Peyer's patch (tissue), 4 donors: ENCODE measurements at regions not wholly inside any gene's neighbourhood (a gene's known extent, or its start where the extent isn't known, plus 50 kb on each side); places are given as distances from the start of the nearest gene placed in this dataset.

ENCODE experiments used
- DNase-seq, 3 donors: peaks; one replicate each; pipeline ENCODE4 v3.0.0-alpha.2; 2017 to 2019
- H3K27ac ChIP-seq, 4 donors: fragments of 200-600 bp; sonication (generic); one replicate each; pipeline ENCODE4 v1.5.1; 2016 to 2019
- H3K27me3 ChIP-seq, 2 donors: fragments of 200-600 bp; sonication (generic); one replicate each; pipeline ENCODE4 v1.5.1; 2019
- H3K36me3 ChIP-seq, 3 donors: fragments of 200-600 bp; sonication (generic); one replicate each; pipeline ENCODE4 v1.5.1; 2016 to 2019
- H3K4me1 ChIP-seq, 4 donors: fragments of 200-600 bp; sonication (generic); one replicate each; pipeline ENCODE4 v1.5.1; 2016 to 2019
- H3K4me3 ChIP-seq, 4 donors: fragments of 200-600 bp; sonication (generic); 1 replicate in 3 of 4; 2 replicates in 1 of 4; pipeline ENCODE4 v1.5.1; 2016 to 2019; ENCODE audit warnings: mild to moderate bottlenecking in 1 of 4
- H3K9me3 ChIP-seq, 4 donors: fragments of 200-600 bp; sonication (generic); one replicate each; pipeline ENCODE4 v1.5.1; 2016 to 2019; ENCODE audit warnings: mild to moderate bottlenecking in 1 of 4
- CTCF ChIP-seq, 6 experiments: fragments of 450-650 bp in 4 of 6; fragments of 200-600 bp in 2 of 6; sonication (generic) in 1 of 6; IDR thresholded peaks; one replicate each; pipeline ENCODE4 v1.5.1; 2017 to 2019; ENCODE audit warnings: antibody characterized with exemption in 6 of 6, mild to moderate bottlenecking in 3 of 6, moderate library complexity in 1 of 6
- POLR2A ChIP-seq, 2 donors: fragments of 450-650 bp; IDR thresholded peaks; one replicate each; pipeline ENCODE4 v1.5.1; 2017; ENCODE audit warnings: antibody characterized with exemption in 2 of 2, mild to moderate bottlenecking in 2 of 2, moderate library complexity in 2 of 2

DNA sequence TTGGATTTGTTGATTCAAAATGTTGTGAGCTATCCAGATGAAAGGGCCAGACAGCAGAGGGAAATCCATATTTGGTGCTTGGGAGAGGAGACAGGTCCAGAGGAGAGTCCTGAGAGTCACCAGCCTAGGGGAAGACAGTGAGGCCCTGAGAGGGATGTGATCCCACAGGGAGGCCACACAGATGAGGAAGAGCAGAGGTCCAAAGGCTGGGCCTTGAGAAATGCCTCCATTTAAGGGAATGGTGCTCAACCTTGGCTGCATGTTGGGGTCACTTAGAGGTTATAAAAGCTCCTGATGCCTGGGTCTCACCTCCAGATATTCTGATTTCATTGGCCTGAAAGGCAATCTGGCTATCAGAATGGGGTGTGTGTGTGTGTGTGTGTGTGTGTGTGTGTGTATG lies 194.9 kb downstream of the UTP18 start:
- DNase-seq: no peak
- Histone ChIP-seq H3K27me3 (no peaks in the 10 kb centered on the region), H3K4me1 (no peaks in the 10 kb centered on the region), H3K4me3 (no peak overlapping the region), H3K27ac (no peak overlapping the region), H3K36me3 (no peaks in the 10 kb centered on the region), H3K9me3 (no peaks in the 10 kb centered on the region)
- TF ChIP-seq POLR2A (IDR thresholded peaks at IDR 0.05) (no peak), CTCF (IDR thresholded peaks at IDR 0.05) (no peak)

- Histone ChIP-seq H3K27me3 (no peaks in the 10 kb centered on the region), H3K4me3 (no peak overlapping the region), H3K9me3 (no peaks in the 10 kb centered on the region), H3K27ac (no peak overlapping the region), H3K36me3 (no peaks in the 10 kb centered on the region), H3K4me1 (no peaks in the 10 kb centered on the region)
- TF ChIP-seq POLR2A (IDR thresholded peaks at IDR 0.05) (no peak), CTCF (IDR thresholded peaks at IDR 0.05) (no peak)
- no peak for DNase-seq
These were observed 195.6 kb downstream of the UTP18 start for GRCh38 chr17:51455931-51456330.

DNA sequence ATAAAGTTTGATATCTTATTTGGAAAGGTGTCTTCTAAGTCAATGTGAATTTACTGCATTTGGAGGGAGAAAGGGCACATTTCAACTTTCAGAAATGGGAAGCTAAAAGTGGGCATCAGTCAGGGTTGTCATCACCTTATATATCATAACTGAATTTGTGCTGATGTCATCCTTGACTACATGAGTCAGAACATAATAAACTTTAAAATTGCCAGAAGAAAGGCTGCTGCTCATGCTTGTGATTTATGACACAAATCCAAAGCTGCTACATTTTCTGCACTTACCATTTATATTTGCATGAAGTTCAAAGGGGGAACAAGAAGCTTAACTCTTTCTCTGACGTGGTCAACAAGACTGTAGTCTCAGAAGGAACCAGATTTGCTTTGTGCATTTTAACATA lies 196.6 kb downstream of the UTP18 start:
- Histone ChIP-seq H3K4me1 (no peaks in the 10 kb centered on the region), H3K27me3 (no peaks in the 10 kb centered on the region), H3K4me3 (no peak overlapping the region), H3K36me3 (no peaks in the 10 kb centered on the region), H3K27ac (no peak overlapping the region), H3K9me3 (no peaks in the 10 kb centered on the region)
- TF ChIP-seq POLR2A (IDR thresholded peaks at IDR 0.05) (no peak), CTCF (IDR thresholded peaks at IDR 0.05) (no peak)
- DNase-seq: no peak

- Histone ChIP-seq H3K4me3 (no peak overlapping the region), H3K27me3 (no peaks in the 10 kb centered on the region), H3K27ac (no peak overlapping the region), H3K36me3 (no peaks in the 10 kb centered on the region), H3K9me3 (no peaks in the 10 kb centered on the region), H3K4me1 (no peaks in the 10 kb centered on the region)
- TF ChIP-seq POLR2A (IDR thresholded peaks at IDR 0.05): no peak
- TF ChIP-seq CTCF (IDR thresholded peaks at IDR 0.05): peak in 4 of 6 experiments; percentile 37 to 53 (median 48)
- peak in 2 of 3 donors; percentile 51 to 68 for DNase-seq
These were observed 201.2 kb downstream of the UTP18 start for GRCh38 chr17:51461578-51462004.

GRCh38 chr17:51463353-51463752 lies 203.0 kb downstream of the UTP18 start:
- no peak overlapping the region for H3K4me3 ChIP-seq
- H3K9me3 ChIP-seq: no peaks in the 10 kb centered on the region
- DNase-seq: no peak
- H3K27me3 ChIP-seq: no peaks in the 10 kb centered on the region
- H3K36me3 ChIP-seq: no peaks in the 10 kb centered on the region
- no peaks in the 10 kb centered on the region for H3K4me1 ChIP-seq
- no peak for TF ChIP-seq POLR2A (IDR thresholded peaks at IDR 0.05)
- TF ChIP-seq CTCF (IDR thresholded peaks at IDR 0.05): no peak
- no peak overlapping the region for H3K27ac ChIP-seq

DNA sequence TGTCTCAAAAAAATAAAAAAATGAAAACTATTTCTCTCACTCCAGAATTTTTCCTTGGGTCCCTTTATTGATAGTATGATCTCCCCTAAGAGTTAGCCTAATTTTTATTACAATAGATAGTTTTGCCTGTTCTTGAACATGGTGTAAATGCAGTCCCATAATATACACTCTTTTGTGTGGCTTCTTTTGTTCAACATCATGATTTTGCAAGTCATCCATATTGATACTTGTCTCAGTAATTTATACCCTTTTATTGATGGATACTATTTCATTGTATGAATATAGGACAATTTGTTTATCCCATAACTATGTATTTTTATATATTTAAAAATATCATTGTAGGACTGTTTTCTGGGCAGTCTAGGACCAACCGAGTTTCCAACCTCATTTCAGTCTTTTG lies 207.0 kb downstream of the UTP18 start:
- H3K27me3 ChIP-seq: no peaks in the 10 kb centered on the region
- TF ChIP-seq CTCF (IDR thresholded peaks at IDR 0.05) (no peak), POLR2A (IDR thresholded peaks at IDR 0.05) (no peak)
- no peak overlapping the region for H3K27ac ChIP-seq
- H3K4me3 ChIP-seq: no peak overlapping the region
- no peaks in the 10 kb centered on the region for H3K4me1 ChIP-seq
- DNase-seq: no peak
- no peaks in the 10 kb centered on the region for H3K9me3 ChIP-seq
- no peaks in the 10 kb centered on the region for H3K36me3 ChIP-seq
